ENCODE measurements at regions not wholly inside any gene's neighbourhood (a gene's known extent, or its start where the extent isn't known, plus 50 kb on each side); places are given as distances from the start of the nearest gene placed in this dataset.
"Not testable (repeated sequence)": the region's sequence is repeated elsewhere in the genome, so short reads cannot be mapped to it uniquely, and the experiment has no call there.

GRCh38 chr1:229007701-229008100 is 263.2 kb upstream of the RAB4A start:
- no peak for TF ChIP-seq CTCF (conservative IDR thresholded peaks at IDR 0.05; ENCODE audit: low read depth, low read length)
- DNase-seq (ENCODE audit: low read depth), result no peak
- no peak overlapping the region for H3K4me3 ChIP-seq (ENCODE audit: low read depth, low read length)

- not testable (repeated sequence) for H3K4me3 ChIP-seq (ENCODE audit: low read depth, low read length); DNase-seq (ENCODE audit: low read depth)
Observed at GRCh38 chr1:229008347-229008746, 262.6 kb upstream of the RAB4A start.

GRCh38 chr1:229011022-229011421 is 259.9 kb upstream of the RAB4A start:
- no peak for TF ChIP-seq CTCF (conservative IDR thresholded peaks at IDR 0.05; ENCODE audit: low read depth, low read length)

GRCh38 chr1:229012823-229013222 is 258.1 kb upstream of the RAB4A start:
- no peak for DNase-seq (ENCODE audit: low read depth)
- TF ChIP-seq CTCF (conservative IDR thresholded peaks at IDR 0.05; ENCODE audit: low read depth, low read length), result no peak
- no peak overlapping the region for H3K4me3 ChIP-seq (ENCODE audit: low read depth, low read length)

More at GRCh38 chr1:229011022-229011421, 259.9 kb upstream of the RAB4A start:
- DNase-seq (ENCODE audit: low read depth), result no peak
- no peak overlapping the region for H3K4me3 ChIP-seq (ENCODE audit: low read depth, low read length)

GRCh38 chr1:229013981-229014380 is 256.9 kb upstream of the RAB4A start:
- no peak for DNase-seq (ENCODE audit: low read depth)
- TF ChIP-seq CTCF (conservative IDR thresholded peaks at IDR 0.05; ENCODE audit: low read depth, low read length), result no peak
- no peak overlapping the region for H3K4me3 ChIP-seq (ENCODE audit: low read depth, low read length)

- no peak for DNase-seq (ENCODE audit: low read depth)
- H3K4me3 ChIP-seq (ENCODE audit: low read depth, low read length), result no peak overlapping the region
- TF ChIP-seq CTCF (conservative IDR thresholded peaks at IDR 0.05; ENCODE audit: low read depth, low read length), result no peak
Observed at GRCh38 chr1:229015806-229016205, 255.1 kb upstream of the RAB4A start.

- no peak overlapping the region for H3K4me3 ChIP-seq (ENCODE audit: low read depth, low read length)
- no peak for DNase-seq (ENCODE audit: low read depth)
- no peak for TF ChIP-seq CTCF (conservative IDR thresholded peaks at IDR 0.05; ENCODE audit: low read depth, low read length)
Observed at GRCh38 chr1:229017091-229017490, 253.8 kb upstream of the RAB4A start.
